ENCODE measurements at regions not wholly inside any gene's neighbourhood (a gene's known extent, or its start where the extent isn't known, plus 50 kb on each side); places are given as distances from the start of the nearest gene placed in this dataset.
A peak's percentile ranks its signal among the peaks of the same experiment; 100 is the strongest.

GRCh38 chr2:223225266-223225665 lies 173.3 kb downstream of the KCNE4 start:
- no peak for DNase-seq (ENCODE audit: low spot score)

- no peak for DNase-seq (ENCODE audit: low spot score)
Measured at GRCh38 chr2:223226264-223226663, 174.3 kb downstream of the KCNE4 start.

- no peak for DNase-seq (ENCODE audit: low spot score)
Measured at GRCh38 chr2:223227338-223227737, 175.3 kb downstream of the KCNE4 start.

- no peak for DNase-seq (ENCODE audit: low spot score)
Measured at GRCh38 chr2:223228871-223229270, 176.9 kb downstream of the KCNE4 start.

- no peak for DNase-seq (ENCODE audit: low spot score)
Measured at GRCh38 chr2:223230352-223230751, 178.4 kb downstream of the KCNE4 start.

GRCh38 chr2:223232285-223232684 lies 180.3 kb downstream of the KCNE4 start:
- DNase-seq (ENCODE audit: low spot score) = no peak

- no peak for DNase-seq (ENCODE audit: low spot score)
Measured at GRCh38 chr2:223232896-223233295, 180.9 kb downstream of the KCNE4 start.

- DNase-seq (ENCODE audit: low spot score) = peak; percentile 42
Measured at GRCh38 chr2:223235986-223236385, 184.0 kb downstream of the KCNE4 start.

GRCh38 chr2:223238301-223238700 lies 186.3 kb downstream of the KCNE4 start:
- no peak for DNase-seq (ENCODE audit: low spot score)

GRCh38 chr2:223243233-223243632 lies 191.2 kb downstream of the KCNE4 start:
- no peak for DNase-seq (ENCODE audit: low spot score)

- DNase-seq (ENCODE audit: low spot score) = peak; percentile 55
Measured at GRCh38 chr2:223247136-223247535, 195.1 kb downstream of the KCNE4 start.

GRCh38 chr2:223251656-223252229 lies 199.8 kb downstream of the KCNE4 start:
- no peak for DNase-seq (ENCODE audit: low spot score)

- DNase-seq (ENCODE audit: low spot score) = no peak
Measured at GRCh38 chr2:223260681-223261080, 208.7 kb downstream of the KCNE4 start.

- peak; percentile 57 for DNase-seq (ENCODE audit: low spot score)
Measured at GRCh38 chr2:223262946-223263345, 211.0 kb downstream of the KCNE4 start.

GRCh38 chr2:223264541-223265193 lies 212.7 kb downstream of the KCNE4 start:
- DNase-seq (ENCODE audit: low spot score) = no peak

GRCh38 chr2:223267160-223267951 lies 215.4 kb downstream of the KCNE4 start:
- DNase-seq (ENCODE audit: low spot score) = no peak

- peak; percentile 11 for DNase-seq (ENCODE audit: low spot score)
Measured at GRCh38 chr2:223269386-223269785, 217.4 kb downstream of the KCNE4 start.

- no peak for DNase-seq (ENCODE audit: low spot score)
Measured at GRCh38 chr2:223270548-223270947, 218.6 kb downstream of the KCNE4 start.

- no peak for DNase-seq (ENCODE audit: low spot score)
Measured at GRCh38 chr2:223273995-223274394, 222.0 kb downstream of the KCNE4 start.

- no peak for DNase-seq (ENCODE audit: low spot score)
Measured at GRCh38 chr2:223282221-223282620, 230.2 kb downstream of the KCNE4 start.

GRCh38 chr2:223283329-223283728 lies 231.3 kb downstream of the KCNE4 start:
- DNase-seq (ENCODE audit: low spot score) = no peak

- no peak for DNase-seq (ENCODE audit: low spot score)
Measured at GRCh38 chr2:223283771-223284170, 231.8 kb downstream of the KCNE4 start.

Data from AG20443 (cell line).